Astrocyte of the spinal cord (primary cell): ENCODE measurements at regions not wholly inside any gene's neighbourhood (a gene's known extent, or its start where the extent isn't known, plus 50 kb on each side); places are given as distances from the start of the nearest gene placed in this dataset.
A peak's percentile ranks its signal among the peaks of the same experiment; 100 is the strongest.

Source experiments
- DNase-seq: peaks from one replicate; pipeline ENCODE4 v3.0.0; 2011; ENCODE audit warnings: low read depth, low spot score
- H3K4me3 ChIP-seq: 2 replicates; pipeline ENCODE4 v1.5.1; 2011; ENCODE audit warnings: low read depth, mild to moderate bottlenecking, low read length, moderate library complexity
- in situ Hi-C: cut with HindIII; loops from 2 replicates; pipeline ENCODE4 v1.10.0; 2017; ENCODE audit warnings: low sequenced_read_pairs
- TF ChIP-seq, protein P1 (sequence below): IDR thresholded peaks from 2 replicates; pipeline ENCODE4 v1.5.1; 2012; ENCODE audit warnings: low read depth, mild to moderate bottlenecking, low read length, inconsistent platforms

- in situ Hi-C loops, result no loop called here
- H3K4me3 ChIP-seq, result no peak overlapping the region
- TF ChIP-seq, protein P1, sequence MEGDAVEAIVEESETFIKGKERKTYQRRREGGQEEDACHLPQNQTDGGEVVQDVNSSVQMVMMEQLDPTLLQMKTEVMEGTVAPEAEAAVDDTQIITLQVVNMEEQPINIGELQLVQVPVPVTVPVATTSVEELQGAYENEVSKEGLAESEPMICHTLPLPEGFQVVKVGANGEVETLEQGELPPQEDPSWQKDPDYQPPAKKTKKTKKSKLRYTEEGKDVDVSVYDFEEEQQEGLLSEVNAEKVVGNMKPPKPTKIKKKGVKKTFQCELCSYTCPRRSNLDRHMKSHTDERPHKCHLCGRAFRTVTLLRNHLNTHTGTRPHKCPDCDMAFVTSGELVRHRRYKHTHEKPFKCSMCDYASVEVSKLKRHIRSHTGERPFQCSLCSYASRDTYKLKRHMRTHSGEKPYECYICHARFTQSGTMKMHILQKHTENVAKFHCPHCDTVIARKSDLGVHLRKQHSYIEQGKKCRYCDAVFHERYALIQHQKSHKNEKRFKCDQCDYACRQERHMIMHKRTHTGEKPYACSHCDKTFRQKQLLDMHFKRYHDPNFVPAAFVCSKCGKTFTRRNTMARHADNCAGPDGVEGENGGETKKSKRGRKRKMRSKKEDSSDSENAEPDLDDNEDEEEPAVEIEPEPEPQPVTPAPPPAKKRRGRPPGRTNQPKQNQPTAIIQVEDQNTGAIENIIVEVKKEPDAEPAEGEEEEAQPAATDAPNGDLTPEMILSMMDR, result no peak
- DNase-seq, result no peak
Measured at GRCh38 chr9:115362101-115362500, 244.1 kb upstream of the TNC start.

- no peak for DNase-seq
- TF ChIP-seq, protein P1, result no peak
- no peak overlapping the region for H3K4me3 ChIP-seq
- in situ Hi-C loops, result no loop called here
Measured at GRCh38 chr9:115362640-115363039, 244.7 kb upstream of the TNC start.

DNA sequence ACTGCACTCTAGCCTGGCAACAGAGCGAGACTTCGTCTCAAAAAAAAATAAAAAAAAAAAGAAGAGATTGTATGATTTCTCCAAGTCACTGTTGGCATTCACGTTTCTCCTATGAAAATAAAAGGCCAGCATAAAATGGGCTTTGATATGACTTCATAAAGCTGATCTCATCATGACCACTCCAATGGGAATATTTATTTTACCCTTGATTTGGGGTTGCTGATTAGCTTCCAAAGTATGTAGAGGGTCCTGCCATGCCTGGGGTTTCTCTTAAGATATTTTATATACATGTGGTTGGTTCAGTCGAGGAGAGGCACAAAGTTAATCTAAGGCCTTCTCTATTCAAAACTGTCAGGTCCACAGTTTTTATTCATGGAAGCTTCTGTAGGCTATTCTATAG is 247.0 kb upstream of the TNC start:
- TF ChIP-seq, protein P1, result no peak
- no peak overlapping the region for H3K4me3 ChIP-seq
- peak; percentile 22 for DNase-seq
- in situ Hi-C loops, result no loop called here

- in situ Hi-C loops, result no loop called here
- TF ChIP-seq, protein P1, result no peak
- no peak overlapping the region for H3K4me3 ChIP-seq
- DNase-seq, result no peak
Measured at GRCh38 chr9:115367321-115367720, 249.4 kb upstream of the TNC start.

GRCh38 chr9:115367780-115368525 is 250.0 kb upstream of the TNC start:
- in situ Hi-C loops, result no loop called here
- TF ChIP-seq, protein P1, result no peak
- DNase-seq, result peak; percentile 32
- no peak overlapping the region for H3K4me3 ChIP-seq

GRCh38 chr9:115369322-115369957 is 251.5 kb upstream of the TNC start:
- DNase-seq, result peak; percentile 94
- no peak overlapping the region for H3K4me3 ChIP-seq
- TF ChIP-seq, protein P1, result no peak
- in situ Hi-C loops, result no loop called here
